C4-2B (cell line): ENCODE measurements at regions not wholly inside any gene's neighbourhood (a gene's known extent, or its start where the extent isn't known, plus 50 kb on each side); places are given as distances from the start of the nearest gene placed in this dataset.

Source experiments
- CTCF ChIP-seq: fragments of 450-650 bp; conservative IDR thresholded peaks from 2 replicates; pipeline ENCODE4 v1.5.1; 2017; ENCODE audit warnings: mild to moderate bottlenecking
- ZFX ChIP-seq: fragments of 450-650 bp; IDR thresholded peaks from 2 replicates; pipeline ENCODE4 v1.6.1; 2017

DNA sequence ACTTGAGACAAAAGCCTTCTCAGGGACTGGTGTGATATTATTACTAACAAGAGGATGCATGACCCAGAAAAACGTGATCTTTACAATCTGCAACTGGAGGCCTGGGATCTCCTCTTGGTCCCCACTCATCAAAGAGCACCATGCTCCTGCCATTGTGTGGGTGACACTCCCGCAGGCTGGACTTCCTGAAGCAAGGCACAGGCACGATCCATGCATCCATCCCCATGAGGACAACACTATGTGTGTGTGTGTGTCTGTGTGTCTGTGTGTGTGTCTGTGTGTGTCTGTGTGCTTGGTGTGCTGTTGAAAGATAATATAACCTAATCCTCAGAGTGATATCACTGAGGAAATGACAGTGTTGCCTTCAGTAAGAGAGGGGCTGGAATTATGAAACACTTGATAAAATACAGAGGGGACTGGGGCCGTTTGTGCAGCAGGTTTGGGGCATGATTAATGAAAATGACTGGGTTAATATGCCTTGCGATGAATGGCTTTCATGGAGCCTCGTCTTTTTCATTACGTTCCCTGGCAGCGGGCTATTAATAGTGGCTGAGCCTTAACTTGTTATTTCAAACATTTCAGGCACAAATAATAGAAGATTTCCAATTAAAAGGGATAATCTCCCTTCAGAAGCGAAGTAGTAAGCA is 180.8 kb upstream of the TCERG1L start:
- TF ChIP-seq ZFX = no peak
- TF ChIP-seq CTCF = no peak
